PFSK-1 (cell line): ENCODE measurements at regions not wholly inside any gene's neighbourhood (a gene's known extent, or its start where the extent isn't known, plus 50 kb on each side); places are given as distances from the start of the nearest gene placed in this dataset.

Experiments
- FOXP2 ChIP-seq: optimal IDR thresholded peaks from 2 replicates; pipeline ENCODE3; 2011; ENCODE audit warnings: borderline replicate concordance, control low read depth, inconsistent platforms; ENCODE audit not compliant: insufficient read depth; ENCODE audit errors: extremely low read length, extremely low read depth
- POLR2AphosphoS5 ChIP-seq: IDR thresholded peaks from 2 replicates; pipeline ENCODE4 v1.6.1; 2012; ENCODE audit warnings: low read depth, mild to moderate bottlenecking, control low read depth, low read length, moderate library complexity
- SIN3A ChIP-seq: IDR thresholded peaks from 2 replicates; pipeline ENCODE4 v1.6.1; 2012; ENCODE audit warnings: mild to moderate bottlenecking, low read length, moderate library complexity, borderline replicate concordance; ENCODE audit not compliant: insufficient read depth
- TAF1 ChIP-seq: IDR thresholded peaks from 2 replicates; pipeline ENCODE4 v1.6.1; 2012; ENCODE audit warnings: low read length, control low read depth, borderline replicate concordance; ENCODE audit not compliant: insufficient read depth
- TF ChIP-seq, protein P1 (sequence below), 2 experiments: IDR thresholded peaks; 2 replicates each; pipeline versions ENCODE4 v1.6.1 to v1.8.0; 2011 to 2012; ENCODE audit warnings: low read depth in 2 of 2, low read length in 2 of 2, control low read depth in 1 of 2, inconsistent platforms in 1 of 2, mild to moderate bottlenecking in 1 of 2, moderate library complexity in 1 of 2; ENCODE audit not compliant: insufficient read depth in 1 of 2

DNA sequence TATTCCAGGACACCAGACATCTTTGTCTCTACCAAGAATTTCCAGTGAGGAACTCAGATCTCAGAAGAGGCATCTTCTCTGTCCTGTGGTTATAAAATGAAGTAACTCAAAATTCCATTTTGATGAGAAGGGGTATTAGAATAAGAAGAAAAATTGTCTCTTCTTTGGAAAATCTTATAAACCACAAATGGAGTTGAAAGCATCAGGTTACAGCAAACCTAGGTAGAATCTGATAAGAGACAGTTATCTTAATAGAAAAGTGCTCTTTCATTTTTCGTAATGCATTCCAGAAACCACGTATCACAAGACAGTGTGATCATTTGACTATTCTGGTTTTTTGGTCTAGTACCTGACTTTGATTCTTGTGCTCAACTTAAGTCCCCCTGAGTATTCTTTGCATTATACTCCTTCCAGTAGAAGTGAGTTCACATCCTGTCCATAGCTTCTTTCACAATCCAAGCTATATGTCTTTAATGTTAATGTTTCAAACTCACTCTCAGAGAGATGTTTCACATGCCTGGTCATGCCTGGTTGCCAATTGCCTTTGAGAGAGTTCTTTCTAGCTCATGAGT, 120.9 kb upstream of the PRDX6 start:
- TF ChIP-seq, protein P1, sequence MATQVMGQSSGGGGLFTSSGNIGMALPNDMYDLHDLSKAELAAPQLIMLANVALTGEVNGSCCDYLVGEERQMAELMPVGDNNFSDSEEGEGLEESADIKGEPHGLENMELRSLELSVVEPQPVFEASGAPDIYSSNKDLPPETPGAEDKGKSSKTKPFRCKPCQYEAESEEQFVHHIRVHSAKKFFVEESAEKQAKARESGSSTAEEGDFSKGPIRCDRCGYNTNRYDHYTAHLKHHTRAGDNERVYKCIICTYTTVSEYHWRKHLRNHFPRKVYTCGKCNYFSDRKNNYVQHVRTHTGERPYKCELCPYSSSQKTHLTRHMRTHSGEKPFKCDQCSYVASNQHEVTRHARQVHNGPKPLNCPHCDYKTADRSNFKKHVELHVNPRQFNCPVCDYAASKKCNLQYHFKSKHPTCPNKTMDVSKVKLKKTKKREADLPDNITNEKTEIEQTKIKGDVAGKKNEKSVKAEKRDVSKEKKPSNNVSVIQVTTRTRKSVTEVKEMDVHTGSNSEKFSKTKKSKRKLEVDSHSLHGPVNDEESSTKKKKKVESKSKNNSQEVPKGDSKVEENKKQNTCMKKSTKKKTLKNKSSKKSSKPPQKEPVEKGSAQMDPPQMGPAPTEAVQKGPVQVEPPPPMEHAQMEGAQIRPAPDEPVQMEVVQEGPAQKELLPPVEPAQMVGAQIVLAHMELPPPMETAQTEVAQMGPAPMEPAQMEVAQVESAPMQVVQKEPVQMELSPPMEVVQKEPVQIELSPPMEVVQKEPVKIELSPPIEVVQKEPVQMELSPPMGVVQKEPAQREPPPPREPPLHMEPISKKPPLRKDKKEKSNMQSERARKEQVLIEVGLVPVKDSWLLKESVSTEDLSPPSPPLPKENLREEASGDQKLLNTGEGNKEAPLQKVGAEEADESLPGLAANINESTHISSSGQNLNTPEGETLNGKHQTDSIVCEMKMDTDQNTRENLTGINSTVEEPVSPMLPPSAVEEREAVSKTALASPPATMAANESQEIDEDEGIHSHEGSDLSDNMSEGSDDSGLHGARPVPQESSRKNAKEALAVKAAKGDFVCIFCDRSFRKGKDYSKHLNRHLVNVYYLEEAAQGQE (IDR thresholded peaks at IDR 0.05; ENCODE audit: insufficient read depth in 1 of 2, low read depth in 2 of 2, low read length in 2 of 2): no peak
- TF ChIP-seq SIN3A (no peak), TAF1 (no peak), POLR2AphosphoS5 (no peak), FOXP2 (no peak)

DNA sequence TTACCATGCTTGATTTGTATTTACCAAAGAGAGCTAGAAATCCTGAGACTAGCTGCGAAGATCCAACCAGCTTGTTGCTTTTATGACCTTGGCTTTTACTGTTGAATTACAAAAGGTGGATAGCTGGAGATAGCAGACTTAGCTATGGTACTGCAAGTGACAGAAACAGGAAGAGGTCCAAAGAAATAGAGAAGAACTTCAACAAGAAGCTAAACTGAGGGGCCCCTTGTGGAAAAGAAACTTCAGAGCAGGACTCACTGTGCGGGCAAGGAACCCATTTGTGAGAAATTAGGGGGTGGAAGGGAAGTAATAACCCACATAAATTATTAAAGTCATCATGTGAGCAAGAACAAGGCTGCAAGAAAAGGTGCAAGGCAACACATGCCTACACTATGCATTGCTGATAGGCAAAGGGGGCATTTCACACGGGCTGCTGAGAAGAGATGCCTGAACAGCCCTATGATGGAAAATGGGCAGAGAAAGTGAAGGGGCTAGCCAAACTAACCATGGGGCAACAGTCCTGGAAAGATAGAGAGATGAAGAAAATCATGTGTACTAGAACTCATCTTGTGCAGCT, 116.6 kb upstream of the PRDX6 start:
- no peak for TF ChIP-seq FOXP2
- no peak for TF ChIP-seq SIN3A
- TF ChIP-seq POLR2AphosphoS5: no peak
- TF ChIP-seq, protein P1 (IDR thresholded peaks at IDR 0.05; ENCODE audit: insufficient read depth in 1 of 2, low read depth in 2 of 2, low read length in 2 of 2): no peak
- TF ChIP-seq TAF1: no peak

DNA sequence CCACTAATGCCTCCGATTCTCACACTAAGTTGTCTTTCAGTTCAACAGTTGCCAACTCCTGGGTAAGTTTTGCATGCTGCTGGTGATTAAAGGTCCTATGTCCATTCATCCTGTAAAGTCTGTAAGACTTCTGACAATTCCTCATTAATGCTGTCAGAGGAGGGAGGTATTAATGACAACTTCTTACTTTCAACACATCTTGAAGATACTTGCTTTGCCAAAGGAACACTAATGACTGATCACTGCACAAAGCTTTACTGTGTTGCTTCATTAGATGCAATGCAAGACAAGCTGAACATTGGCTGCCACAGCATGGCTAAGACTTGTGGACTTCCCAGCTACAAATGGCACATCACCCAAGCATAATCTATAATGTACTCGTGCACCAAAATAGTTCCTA, 114.6 kb upstream of the PRDX6 start:
- TF ChIP-seq SIN3A (no peak), POLR2AphosphoS5 (no peak), TAF1 (no peak), FOXP2 (no peak)
- TF ChIP-seq, protein P1 (IDR thresholded peaks at IDR 0.05; ENCODE audit: insufficient read depth in 1 of 2, low read depth in 2 of 2, low read length in 2 of 2): no peak

DNA sequence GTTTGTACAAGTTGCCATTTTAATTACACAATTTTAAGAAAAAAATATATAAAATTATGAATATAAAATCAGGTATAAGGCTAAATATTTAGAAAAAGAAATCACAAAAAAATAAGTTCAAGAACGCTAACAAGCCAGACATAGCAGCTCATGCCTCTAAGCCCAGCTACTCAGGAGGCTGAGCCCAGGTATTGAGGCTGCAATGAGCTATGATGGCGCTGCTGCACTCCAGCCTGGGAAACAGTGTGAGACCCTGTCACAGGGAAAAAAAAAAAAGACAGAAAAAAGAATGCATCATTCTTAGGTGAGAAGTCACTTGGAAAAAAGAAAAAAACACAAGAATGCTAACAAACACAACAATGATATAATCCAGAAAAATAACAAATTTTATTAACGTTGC, 112.3 kb upstream of the PRDX6 start:
- TF ChIP-seq POLR2AphosphoS5 (no peak), FOXP2 (no peak), SIN3A (no peak), TAF1 (no peak)
- TF ChIP-seq, protein P1 (IDR thresholded peaks at IDR 0.05; ENCODE audit: insufficient read depth in 1 of 2, low read depth in 2 of 2, low read length in 2 of 2): no peak

DNA sequence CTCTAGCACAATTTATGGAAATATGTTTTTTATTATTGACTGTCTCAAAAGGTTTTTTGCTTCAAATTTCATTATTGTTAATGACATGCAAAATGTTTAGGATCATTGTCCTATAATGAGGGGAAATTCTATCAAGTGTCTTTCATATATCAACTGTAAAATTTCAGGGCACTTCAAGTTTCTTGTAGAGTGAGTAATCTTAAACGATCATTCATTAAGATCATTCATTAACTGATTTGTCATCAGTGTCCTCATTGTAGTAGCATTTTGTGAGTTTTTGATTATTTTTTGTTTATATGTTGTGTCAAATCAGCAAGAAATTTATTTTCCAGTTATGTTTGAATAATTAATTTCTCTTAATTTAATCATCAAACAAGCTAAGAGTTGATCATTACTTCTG, 111.8 kb upstream of the PRDX6 start:
- TF ChIP-seq, protein P1 (IDR thresholded peaks at IDR 0.05; ENCODE audit: insufficient read depth in 1 of 2, low read depth in 2 of 2, low read length in 2 of 2): no peak
- TF ChIP-seq FOXP2 (no peak), POLR2AphosphoS5 (no peak), SIN3A (no peak), TAF1 (no peak)
